Activated CD4-positive, alpha-beta T cell treated with anti-CD3 and anti-CD28 coated beads, Interleukin-2, amount 50 U/mL, for 48 hours (primary cell): ENCODE measurements at regions not wholly inside any gene's neighbourhood (a gene's known extent, or its start where the extent isn't known, plus 50 kb on each side); places are given as distances from the start of the nearest gene placed in this dataset.
A peak's percentile ranks its signal among the peaks of the same experiment; 100 is the strongest.

Source experiments
- DNase-seq, 2 experiments: peaks; one replicate each; pipeline ENCODE4 v3.0.0-alpha.2; 2020

GRCh38 chr1:115577513-115577912 lies 64.3 kb upstream of the VANGL1 start:
- DNase-seq: no peak

- no peak for DNase-seq
Measured at GRCh38 chr1:115575661-115576060, 66.1 kb upstream of the VANGL1 start.

- DNase-seq: no peak
Measured at GRCh38 chr1:115572710-115573109, 69.1 kb upstream of the VANGL1 start.

- DNase-seq: no peak
Measured at GRCh38 chr1:115567431-115567830, 74.3 kb upstream of the VANGL1 start.

- DNase-seq: no peak
Measured at GRCh38 chr1:115565791-115566190, 76.0 kb upstream of the VANGL1 start.

GRCh38 chr1:115565353-115565752 lies 76.4 kb upstream of the VANGL1 start:
- DNase-seq: no peak

GRCh38 chr1:115564201-115564600 lies 77.6 kb upstream of the VANGL1 start:
- DNase-seq: no peak

- DNase-seq: no peak
Measured at GRCh38 chr1:115560027-115560426, 81.7 kb upstream of the VANGL1 start.

GRCh38 chr1:115558275-115558674 lies 83.5 kb upstream of the VANGL1 start:
- no peak for DNase-seq

- DNase-seq: no peak
Measured at GRCh38 chr1:115557715-115558114, 84.1 kb upstream of the VANGL1 start.

- no peak for DNase-seq
Measured at GRCh38 chr1:115556236-115556635, 85.5 kb upstream of the VANGL1 start.

GRCh38 chr1:115555446-115555845 lies 86.3 kb upstream of the VANGL1 start:
- no peak for DNase-seq

GRCh38 chr1:115547696-115548095 lies 94.1 kb upstream of the VANGL1 start:
- no peak for DNase-seq

- no peak for DNase-seq
Measured at GRCh38 chr1:115546846-115547245, 94.9 kb upstream of the VANGL1 start.

GRCh38 chr1:115545791-115546733 lies 95.7 kb upstream of the VANGL1 start:
- DNase-seq: peak in 1 of 2 experiments; percentile 14

GRCh38 chr1:115545096-115545720 lies 96.6 kb upstream of the VANGL1 start:
- no peak for DNase-seq

GRCh38 chr1:115544131-115544530 lies 97.6 kb upstream of the VANGL1 start:
- no peak for DNase-seq

- DNase-seq: no peak
Measured at GRCh38 chr1:115543247-115543646, 98.5 kb upstream of the VANGL1 start.

- no peak for DNase-seq
Measured at GRCh38 chr1:115539736-115540135, 102.0 kb upstream of the VANGL1 start.

GRCh38 chr1:115539061-115539460 lies 102.7 kb upstream of the VANGL1 start:
- no peak for DNase-seq

GRCh38 chr1:115538579-115538978 lies 103.2 kb upstream of the VANGL1 start:
- no peak for DNase-seq

- DNase-seq: no peak
Measured at GRCh38 chr1:115537415-115537814, 104.4 kb upstream of the VANGL1 start.

GRCh38 chr1:115536279-115536816 lies 105.4 kb upstream of the VANGL1 start:
- DNase-seq: no peak

- DNase-seq: no peak
Measured at GRCh38 chr1:115534106-115534505, 107.7 kb upstream of the VANGL1 start.
